Neuron (in vitro differentiated cells): ENCODE measurements at regions not wholly inside any gene's neighbourhood (a gene's known extent, or its start where the extent isn't known, plus 50 kb on each side); places are given as distances from the start of the nearest gene placed in this dataset.
"Not testable (repeated sequence)": the region's sequence is repeated elsewhere in the genome, so short reads cannot be mapped to it uniquely, and the experiment has no call there.

Experiments
- H2AFZ ChIP-seq: one replicate; pipeline ENCODE4 v1.6.1; 2013; ENCODE audit warnings: low read depth, mild to moderate bottlenecking, inconsistent platforms, low read length, moderate library complexity
- H3K27me3 ChIP-seq: one replicate; pipeline ENCODE4 v1.6.1; 2013; ENCODE audit warnings: low read length; ENCODE audit not compliant: insufficient read depth
- H3K36me3 ChIP-seq: one replicate; pipeline ENCODE4 v1.6.1; 2013; ENCODE audit warnings: low read length; ENCODE audit not compliant: insufficient read depth
- H3K4me1 ChIP-seq: one replicate; pipeline ENCODE4 v1.6.1; 2013; ENCODE audit warnings: low read length; ENCODE audit not compliant: insufficient read depth
- H3K4me3 ChIP-seq: 2 replicates; pipeline ENCODE4 v1.5.1; 2013; ENCODE audit warnings: mild to moderate bottlenecking, low read length, moderate library complexity
- H3K9me3 ChIP-seq: one replicate; pipeline ENCODE4 v1.6.1; 2013; ENCODE audit warnings: low read length

GRCh38 chr4:183797445-183798300 is 107.4 kb upstream of the STOX2 start:
- peaks cover 18% of the 10 kb centered on the region for H3K9me3 ChIP-seq
- peak overlapping the region; percentile 6 for H3K4me3 ChIP-seq
- H2AFZ ChIP-seq, result peak overlapping the region; percentile 48
- H3K36me3 ChIP-seq, result no peaks in the 10 kb centered on the region
- H3K27me3 ChIP-seq, result peaks cover 65% of the 10 kb centered on the region
- H3K4me1 ChIP-seq, result peaks cover 12% of the 10 kb centered on the region

DNA sequence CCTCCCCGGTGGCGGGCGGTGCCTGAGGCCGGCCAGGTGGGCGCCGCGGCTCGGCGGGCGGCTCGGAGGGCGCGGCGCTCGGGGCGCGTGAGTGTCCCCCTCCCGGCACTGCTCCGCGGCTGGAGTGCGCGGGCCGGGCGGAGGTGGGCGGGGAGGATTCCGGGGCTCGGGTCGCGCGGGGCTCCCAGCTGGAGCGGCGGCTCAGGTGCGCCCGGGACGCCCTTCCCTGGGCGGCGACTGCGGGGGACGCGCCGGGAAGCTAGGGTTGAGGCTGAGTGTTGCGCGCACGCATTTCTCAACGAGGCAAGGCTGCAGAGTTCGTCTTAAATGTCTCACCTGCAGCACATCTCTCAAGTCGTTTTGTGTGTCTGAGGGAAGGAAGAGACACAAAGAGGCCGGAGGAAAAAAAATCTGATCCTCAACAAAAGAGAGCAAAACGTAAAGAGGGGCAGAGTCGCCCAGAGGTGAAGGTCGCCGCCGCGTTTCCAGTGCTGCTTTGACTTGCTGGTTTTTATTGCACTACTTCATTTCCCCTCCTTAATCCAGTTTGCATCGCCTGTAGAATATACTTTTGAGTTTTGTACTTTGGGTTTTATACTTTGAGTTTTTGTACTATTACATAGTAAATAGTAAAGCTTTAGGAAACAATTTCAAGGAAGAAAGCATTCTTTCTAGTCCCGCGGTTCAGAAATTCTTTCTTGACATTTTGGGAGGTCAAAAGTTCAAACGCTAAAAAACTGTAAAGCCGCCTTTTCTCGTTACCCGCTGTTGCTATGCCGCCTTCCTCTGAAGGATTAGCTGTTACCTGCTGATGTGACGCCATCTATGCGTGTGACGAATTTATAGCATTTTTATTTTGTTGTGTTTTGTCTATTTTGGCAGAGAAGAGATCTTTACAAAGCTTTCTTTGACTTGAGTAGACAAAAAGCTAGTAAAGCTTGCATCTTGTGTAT is 106.5 kb upstream of the STOX2 start:
- H3K36me3 ChIP-seq, result no peaks in the 10 kb centered on the region
- H2AFZ ChIP-seq, result peak overlapping the region; percentile 48
- H3K9me3 ChIP-seq, result peaks cover 16% of the 10 kb centered on the region
- H3K4me1 ChIP-seq, result peaks cover 12% of the 10 kb centered on the region
- no peak overlapping the region for H3K4me3 ChIP-seq
- H3K27me3 ChIP-seq, result peaks cover 65% of the 10 kb centered on the region

DNA sequence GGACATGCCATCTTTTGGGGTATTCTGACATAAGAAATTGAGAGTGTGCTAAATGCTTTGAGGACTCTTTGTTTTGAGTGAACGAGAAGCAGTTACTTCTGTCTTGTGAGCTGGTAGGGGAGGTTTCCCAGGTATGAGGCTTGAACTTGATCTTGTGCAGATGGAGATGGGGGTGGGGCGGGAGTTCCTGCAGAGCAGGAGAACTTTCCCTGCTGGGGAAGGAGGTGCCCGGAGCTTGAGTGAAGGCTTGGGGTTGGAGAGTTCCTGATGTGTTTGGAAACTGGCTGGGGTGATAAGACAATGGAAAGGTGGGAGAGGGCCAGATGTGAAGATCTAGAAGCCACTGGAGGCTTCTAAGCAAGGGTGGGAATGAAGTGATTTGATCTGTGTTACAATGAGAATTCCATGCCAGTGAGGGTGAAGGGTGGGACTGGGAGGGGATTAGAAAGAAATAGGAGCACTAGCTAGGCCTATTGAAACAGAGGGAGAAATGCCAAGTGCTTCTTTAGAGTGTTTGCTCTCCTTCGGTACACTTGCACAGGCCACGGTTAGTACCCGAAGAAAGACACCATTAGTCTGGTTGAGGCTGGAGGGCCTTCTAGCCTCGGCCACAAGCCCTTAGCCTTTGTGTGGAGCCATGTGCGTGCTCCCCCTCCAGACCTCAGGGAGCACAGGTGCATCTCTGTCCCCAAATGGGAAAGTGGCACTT is 103.5 kb upstream of the STOX2 start:
- peaks cover 64% of the 10 kb centered on the region for H3K27me3 ChIP-seq
- H2AFZ ChIP-seq, result no peak overlapping the region
- peaks cover 4% of the 10 kb centered on the region for H3K9me3 ChIP-seq
- H3K4me1 ChIP-seq, result peaks cover 12% of the 10 kb centered on the region
- no peak overlapping the region for H3K4me3 ChIP-seq
- no peaks in the 10 kb centered on the region for H3K36me3 ChIP-seq

- Histone ChIP-seq H3K27me3 (peaks cover 22% of the 10 kb centered on the region), H3K9me3 (peaks cover 1% of the 10 kb centered on the region), H3K4me3 (no peak overlapping the region), H3K4me1 (no peaks in the 10 kb centered on the region), H2AFZ (no peak overlapping the region), H3K36me3 (no peaks in the 10 kb centered on the region)
Observed at GRCh38 chr4:183806341-183806740, 98.8 kb upstream of the STOX2 start.

GRCh38 chr4:183807420-183808096 is 97.5 kb upstream of the STOX2 start:
- Histone ChIP-seq H3K4me3 (no peak overlapping the region), H3K36me3 (no peaks in the 10 kb centered on the region), H3K4me1 (no peaks in the 10 kb centered on the region), H3K9me3 (peaks cover 1% of the 10 kb centered on the region), H3K27me3 (peaks cover 14% of the 10 kb centered on the region), H2AFZ (no peak overlapping the region)

DNA sequence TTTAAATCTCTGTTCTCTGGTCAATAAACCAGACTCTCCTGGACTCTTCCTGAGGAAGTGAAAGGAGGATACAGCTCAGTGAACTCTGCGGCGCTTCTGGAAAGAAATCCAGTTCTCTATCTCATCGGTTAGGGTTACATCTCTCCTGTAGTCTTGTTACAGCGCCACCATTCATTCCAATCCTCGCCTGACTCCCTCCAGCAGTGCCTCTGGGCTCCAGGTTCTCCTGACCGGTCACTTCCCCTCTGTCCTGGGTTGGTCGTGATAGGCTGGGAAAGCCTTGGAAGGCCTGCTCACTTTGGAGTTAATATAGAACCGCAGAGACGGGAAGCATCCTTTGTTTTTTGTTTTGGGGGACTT is 97.0 kb upstream of the STOX2 start:
- Histone ChIP-seq H3K4me1 (no peaks in the 10 kb centered on the region), H2AFZ (no peak overlapping the region), H3K27me3 (peaks cover 14% of the 10 kb centered on the region), H3K9me3 (peaks cover 1% of the 10 kb centered on the region), H3K4me3 (no peak overlapping the region), H3K36me3 (no peaks in the 10 kb centered on the region)

- H3K4me1 ChIP-seq, result no peaks in the 10 kb centered on the region
Observed at GRCh38 chr4:183812567-183812966, 92.5 kb upstream of the STOX2 start.

DNA sequence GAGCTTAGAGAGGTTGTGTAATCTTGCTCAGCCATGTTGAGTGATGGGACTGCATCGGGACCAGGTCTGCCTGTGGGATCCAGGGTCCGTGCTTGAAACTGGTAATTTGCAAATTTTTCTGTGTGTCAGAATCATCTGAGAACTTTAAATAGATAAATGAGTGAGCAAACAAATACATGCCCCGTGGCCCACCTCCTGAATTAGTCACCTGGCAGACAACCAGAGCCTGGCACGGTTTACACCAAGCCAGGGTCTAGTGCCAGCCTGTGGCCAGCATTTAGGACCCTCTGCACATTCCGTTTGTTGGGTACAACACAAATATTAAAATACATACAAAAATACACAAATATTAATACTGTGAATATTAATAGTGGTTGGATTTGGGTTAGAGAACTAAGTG is 90.6 kb upstream of the STOX2 start:
- no peaks in the 10 kb centered on the region for H3K9me3 ChIP-seq
- H3K36me3 ChIP-seq, result no peaks in the 10 kb centered on the region
- H3K27me3 ChIP-seq, result peaks cover 6% of the 10 kb centered on the region
- H2AFZ ChIP-seq, result no peak overlapping the region
- H3K4me3 ChIP-seq, result no peak overlapping the region
- no peaks in the 10 kb centered on the region for H3K4me1 ChIP-seq

More at GRCh38 chr4:183812567-183812966, 92.5 kb upstream of the STOX2 start:
- no peak overlapping the region for H2AFZ ChIP-seq
- no peak overlapping the region for H3K4me3 ChIP-seq
- H3K9me3 ChIP-seq, result no peaks in the 10 kb centered on the region
- H3K36me3 ChIP-seq, result no peaks in the 10 kb centered on the region
- H3K27me3 ChIP-seq, result peaks cover 5% of the 10 kb centered on the region

DNA sequence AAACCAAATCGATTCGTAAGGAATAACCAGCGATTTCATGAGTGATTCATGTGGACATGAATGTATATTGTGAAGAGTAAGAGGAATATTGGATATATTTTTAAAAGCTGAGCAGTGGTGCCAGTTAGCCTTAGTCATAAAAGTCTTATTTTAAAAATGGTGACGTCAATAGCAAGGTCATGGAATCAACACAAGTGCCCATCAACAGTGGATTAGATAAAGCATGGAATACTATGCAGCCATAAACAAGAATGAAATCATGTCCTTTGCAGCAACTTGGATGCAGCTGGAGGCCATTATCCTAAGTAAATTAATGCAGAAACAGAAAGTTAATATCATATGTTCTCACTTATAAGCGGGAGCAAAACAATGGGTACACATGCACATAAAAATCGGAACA is 89.0 kb upstream of the STOX2 start:
- H3K9me3 ChIP-seq, result no peaks in the 10 kb centered on the region
- H3K4me3 ChIP-seq, result no peak overlapping the region
- H3K36me3 ChIP-seq, result no peaks in the 10 kb centered on the region
- H2AFZ ChIP-seq, result no peak overlapping the region
- H3K27me3 ChIP-seq, result peaks cover 3% of the 10 kb centered on the region
- no peaks in the 10 kb centered on the region for H3K4me1 ChIP-seq

DNA sequence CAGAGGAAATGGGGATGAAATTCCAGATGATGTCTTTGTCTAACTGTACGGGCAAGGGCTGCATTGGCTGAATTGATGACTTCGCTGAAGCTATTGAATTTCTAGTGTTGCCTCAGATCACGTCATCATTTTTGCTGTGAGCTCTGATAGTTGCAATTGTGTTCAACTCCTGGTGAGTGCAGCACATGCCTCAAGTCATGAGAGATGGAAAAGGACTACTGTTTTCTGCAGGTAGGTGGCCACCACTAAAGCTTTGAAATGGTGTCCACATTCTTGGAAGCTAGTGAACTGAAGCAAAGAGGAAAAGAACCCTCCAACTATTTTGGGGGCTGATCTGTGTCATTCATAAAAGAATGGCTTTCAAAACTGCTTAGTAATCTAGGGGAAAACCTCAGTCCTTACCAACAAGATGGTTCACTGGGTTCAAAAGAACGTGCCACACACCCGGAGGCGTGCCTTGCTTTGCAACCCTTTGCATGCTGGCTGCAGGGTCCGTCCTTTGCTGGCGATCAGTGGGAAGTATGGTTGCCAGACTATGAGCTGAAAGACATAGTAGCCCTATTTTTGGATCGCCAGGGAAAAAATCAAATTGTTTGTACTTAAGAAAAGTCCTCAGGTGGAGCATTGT is 88.1 kb upstream of the STOX2 start:
- Histone ChIP-seq H3K4me1 (no peaks in the 10 kb centered on the region), H3K27me3 (peaks cover 3% of the 10 kb centered on the region), H3K9me3 (no peaks in the 10 kb centered on the region), H3K4me3 (no peak overlapping the region), H2AFZ (no peak overlapping the region), H3K36me3 (no peaks in the 10 kb centered on the region)

GRCh38 chr4:183818591-183818990 is 86.5 kb upstream of the STOX2 start:
- not testable (repeated sequence) for H3K27me3 ChIP-seq, H3K9me3 ChIP-seq, H3K4me1 ChIP-seq, H3K4me3 ChIP-seq, H3K36me3 ChIP-seq, H2AFZ ChIP-seq
